Daoy (cell line): ENCODE measurements at regions not wholly inside any gene's neighbourhood (a gene's known extent, or its start where the extent isn't known, plus 50 kb on each side); places are given as distances from the start of the nearest gene placed in this dataset.
"Not testable (repeated sequence)": the region's sequence is repeated elsewhere in the genome, so short reads cannot be mapped to it uniquely, and the experiment has no call there.

Source experiments
- DNase-seq: peaks from one replicate; pipeline ENCODE4 v3.0.0-alpha.2; 2015; ENCODE audit warnings: low read depth

DNA sequence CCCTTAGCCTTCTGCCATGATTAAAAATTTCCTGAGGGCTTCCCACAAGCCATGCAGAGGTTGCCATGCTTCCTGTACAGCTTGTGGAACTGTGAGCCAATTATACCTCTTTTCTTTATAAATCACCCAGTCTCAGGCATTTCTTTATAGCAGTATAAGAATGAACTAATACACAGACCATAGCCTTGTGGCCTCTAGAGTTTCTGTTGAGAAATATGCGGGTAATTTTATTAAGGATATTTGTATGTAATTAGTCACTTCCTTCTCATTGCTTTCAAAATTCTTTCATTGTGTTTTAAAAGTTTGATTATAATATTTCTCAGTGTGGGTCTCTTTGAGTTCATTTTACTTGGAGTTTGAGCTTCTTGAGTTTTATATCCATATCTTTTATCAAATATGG, 484.9 kb downstream of the COL12A1 start:
- DNase-seq = no peak

DNA sequence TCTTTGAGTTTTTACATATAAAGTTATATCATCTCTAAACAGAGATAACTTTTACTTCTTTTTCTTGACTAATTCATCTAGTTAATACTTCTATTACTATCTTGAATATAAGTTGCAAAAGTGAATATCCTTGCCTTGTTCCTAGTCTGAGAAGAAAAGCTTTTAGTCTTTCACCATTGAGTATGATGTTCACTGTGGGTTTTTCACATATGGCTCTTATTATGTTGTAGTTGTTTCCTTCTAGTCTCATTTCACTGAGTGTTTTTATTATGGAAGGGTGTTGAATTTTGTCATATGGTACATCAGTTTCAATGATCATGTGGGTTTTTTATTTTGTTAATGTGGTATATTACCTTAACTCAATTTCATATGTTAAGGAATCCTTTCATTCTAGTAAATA, 488.3 kb downstream of the COL12A1 start:
- DNase-seq = no peak

DNA sequence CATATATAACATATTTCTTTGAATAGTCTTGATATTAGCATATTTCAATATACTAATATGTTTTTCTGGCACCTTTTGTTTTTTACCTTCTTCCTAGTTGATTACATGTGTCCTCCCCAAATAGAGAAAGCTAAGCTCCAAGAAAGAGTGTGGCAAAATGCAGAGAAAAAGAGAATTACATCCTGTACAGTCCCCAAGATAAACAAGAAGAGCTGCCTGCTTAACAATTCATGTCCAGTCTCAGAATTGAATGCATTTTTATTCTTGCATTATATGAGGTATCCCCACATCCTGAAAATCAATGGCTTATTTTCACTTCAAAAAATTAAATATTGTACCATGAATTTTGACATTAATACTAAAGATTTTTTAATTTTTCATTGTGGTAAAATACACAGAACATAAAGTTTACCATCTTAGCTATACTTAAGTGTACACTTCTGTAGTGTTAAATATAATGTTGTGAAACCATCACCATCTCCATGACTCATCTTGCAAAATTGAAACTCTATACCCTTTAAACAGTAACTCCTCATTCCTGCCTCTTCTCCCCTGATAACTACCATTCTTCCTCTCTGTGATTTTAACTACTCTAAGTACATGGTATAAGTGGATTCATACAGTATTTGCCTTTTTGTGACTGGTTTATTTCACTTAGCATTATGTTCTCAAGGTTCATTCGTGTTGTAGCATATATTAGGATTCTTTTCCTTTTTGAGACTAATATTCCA, 490.3 kb downstream of the COL12A1 start:
- DNase-seq = no peak

DNA sequence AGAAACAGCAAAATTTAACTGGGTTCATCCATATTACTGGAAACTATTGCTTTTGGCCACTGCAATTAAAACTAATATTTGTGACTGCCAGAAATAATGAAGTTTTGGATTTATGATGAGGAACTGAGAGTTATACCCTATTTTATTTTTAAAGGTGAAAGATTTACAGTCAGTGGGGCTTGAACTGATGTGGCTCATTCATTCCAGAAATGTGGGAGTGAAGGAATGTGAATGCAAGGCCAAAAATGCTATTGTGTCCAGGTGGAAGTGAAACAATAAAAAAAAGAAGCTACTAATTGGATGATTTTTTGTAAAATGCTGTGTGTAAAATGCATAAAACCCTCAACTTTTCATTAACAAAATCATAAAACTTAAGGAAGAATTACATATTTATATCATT, 491.9 kb downstream of the COL12A1 start:
- no peak for DNase-seq

DNA sequence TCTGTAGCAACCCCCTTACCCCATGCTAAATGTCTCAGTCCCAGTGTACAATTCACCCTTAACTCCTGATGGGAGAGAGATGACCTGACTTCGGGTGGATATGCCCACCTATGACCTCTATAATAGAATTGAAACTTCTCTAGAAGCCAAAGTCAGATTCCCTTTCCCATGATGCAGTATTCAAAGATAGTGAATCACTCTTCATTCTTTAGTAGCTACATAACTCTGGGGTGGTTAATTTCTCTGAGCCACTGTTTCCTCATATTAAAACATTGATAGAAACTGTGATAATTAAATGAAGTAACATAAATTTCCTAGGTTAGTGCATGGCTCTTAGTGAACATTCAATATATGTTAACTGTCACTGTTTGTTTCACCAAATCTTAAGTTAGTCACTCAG, 500.4 kb downstream of the COL12A1 start:
- DNase-seq = no peak

DNA sequence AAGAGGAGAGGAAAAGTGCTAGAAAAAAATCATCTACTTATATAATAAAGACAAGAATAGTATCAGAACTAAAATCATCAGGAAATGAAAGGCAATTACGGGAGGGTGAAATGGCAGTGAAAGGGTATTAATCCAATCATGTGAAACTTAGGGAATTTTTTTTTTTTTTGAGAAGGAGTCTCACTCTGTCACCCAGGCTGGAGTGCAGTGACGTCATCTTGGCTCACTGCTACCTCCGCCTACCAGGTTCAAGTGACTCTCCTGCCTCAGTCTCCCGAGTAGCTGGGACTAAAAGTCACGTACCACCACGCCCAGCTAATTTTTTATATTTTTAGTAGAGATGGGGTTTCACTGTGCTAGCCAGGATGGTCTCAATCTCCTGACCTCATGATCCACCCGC, 501.3 kb downstream of the COL12A1 start:
- not testable (repeated sequence) for DNase-seq

DNA sequence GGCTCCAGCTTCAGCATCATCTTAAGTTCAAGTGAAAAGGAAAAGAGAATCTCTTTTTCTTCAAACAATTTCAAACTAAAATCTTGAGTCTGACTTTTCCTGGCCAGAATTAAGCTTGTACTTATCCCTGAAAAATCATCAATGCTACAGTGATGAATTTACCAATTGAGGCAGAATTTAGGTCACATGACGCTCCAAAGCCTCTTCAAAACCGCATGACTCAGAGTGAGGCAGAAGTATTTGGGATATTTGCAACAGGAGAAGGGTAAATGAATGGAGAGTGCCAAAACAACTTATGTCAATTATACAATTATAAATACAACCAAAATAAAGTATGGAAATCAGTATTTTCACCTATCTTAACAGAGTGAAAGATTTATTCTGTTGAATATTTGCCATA, 515.5 kb downstream of the COL12A1 start:
- DNase-seq = no peak

DNA sequence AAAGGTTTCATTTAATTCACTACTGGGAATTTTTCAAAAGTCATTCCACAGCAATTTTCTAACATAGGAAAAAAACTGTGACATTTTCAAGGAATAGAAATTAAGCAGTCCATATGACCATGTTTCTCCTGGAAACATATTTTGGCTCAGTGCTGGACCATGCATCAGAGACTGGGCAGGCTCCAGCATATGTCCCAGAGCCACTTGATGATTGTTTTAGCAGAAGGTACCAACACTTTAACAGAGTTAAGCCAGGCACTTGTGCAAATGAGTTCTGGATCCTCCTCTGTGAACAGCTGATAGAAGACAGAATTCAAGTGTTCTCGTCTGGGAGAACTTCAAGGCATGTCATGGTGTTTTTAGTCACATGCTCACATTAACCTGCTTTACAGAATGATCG, 516.3 kb downstream of the COL12A1 start:
- no peak for DNase-seq

DNA sequence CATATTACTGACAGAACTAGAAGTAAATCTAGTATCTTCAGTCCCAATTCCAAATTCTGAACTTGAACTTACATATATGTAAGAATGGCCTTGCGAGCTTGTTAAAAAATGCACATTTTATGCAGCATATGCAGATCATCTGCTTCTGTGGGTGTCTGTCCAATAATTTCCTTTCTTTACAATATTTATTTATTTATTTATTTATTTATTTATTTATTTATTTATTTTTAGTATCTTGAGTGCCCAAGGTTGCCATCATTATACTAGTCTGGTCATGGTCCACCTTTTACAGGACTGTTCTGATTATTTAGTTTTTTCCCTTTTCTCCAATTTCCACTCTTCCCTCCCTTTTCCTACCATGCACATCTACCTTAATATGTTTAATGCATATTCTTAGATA, 528.4 kb downstream of the COL12A1 start:
- DNase-seq = no peak

DNA sequence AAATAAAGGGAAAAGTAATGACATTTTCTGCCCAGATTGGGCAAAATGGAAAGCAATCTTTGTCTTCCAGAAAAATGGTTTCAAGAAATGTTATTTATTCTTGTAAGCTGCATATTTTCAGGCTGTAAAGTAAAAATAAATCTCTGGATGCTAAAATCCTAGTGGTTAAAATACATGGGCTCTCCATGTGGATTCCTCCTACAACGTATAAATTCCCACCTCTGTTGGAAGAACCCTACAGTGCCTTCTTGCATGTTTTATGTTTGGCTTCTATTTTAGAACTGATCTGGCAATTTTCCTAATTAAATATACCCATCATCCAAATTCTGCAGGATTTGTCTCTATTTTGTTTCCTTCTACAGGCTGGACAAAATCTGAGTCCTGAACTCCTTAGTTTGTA, 528.9 kb downstream of the COL12A1 start:
- DNase-seq = no peak

DNA sequence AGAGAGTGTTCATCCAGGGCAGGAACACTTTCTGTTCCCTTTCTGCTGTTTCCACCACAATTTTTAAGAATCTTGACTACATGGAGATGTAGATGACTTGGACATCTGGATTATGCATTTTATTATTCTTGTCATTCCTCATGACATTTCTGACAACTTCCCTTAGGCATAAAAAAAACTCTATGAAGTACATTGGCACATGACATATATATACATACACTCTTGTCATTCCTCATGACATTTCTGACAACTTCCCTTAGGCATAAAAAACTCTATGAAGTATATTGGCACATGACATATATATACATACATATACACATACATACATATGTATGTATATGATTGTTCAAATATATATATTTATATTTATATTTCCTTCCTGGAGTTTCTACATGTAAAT, 531.5 kb downstream of the COL12A1 start:
- no peak for DNase-seq

DNA sequence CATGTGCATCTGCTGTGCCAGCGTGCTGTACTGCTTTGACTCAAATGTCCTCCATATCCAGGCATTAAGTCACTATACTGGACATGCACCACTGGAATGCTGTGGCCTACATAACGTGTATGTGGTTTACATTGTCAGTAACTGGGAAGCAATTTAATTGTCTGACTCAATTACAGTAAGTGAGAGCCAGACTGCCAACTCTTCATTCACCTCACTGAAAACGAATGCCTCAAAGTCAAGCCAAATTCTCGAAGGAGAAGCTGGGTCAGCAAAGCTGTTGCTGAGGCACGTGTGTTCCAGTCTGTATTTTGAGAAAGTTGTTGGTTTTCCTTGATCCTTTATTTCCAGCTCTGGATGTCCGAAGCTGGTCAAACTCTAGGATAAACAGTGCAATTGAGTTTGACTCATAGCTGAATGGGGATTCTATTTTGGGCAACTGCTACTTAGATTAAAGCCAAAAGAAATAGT, 534.3 kb downstream of the COL12A1 start:
- no peak for DNase-seq

DNA sequence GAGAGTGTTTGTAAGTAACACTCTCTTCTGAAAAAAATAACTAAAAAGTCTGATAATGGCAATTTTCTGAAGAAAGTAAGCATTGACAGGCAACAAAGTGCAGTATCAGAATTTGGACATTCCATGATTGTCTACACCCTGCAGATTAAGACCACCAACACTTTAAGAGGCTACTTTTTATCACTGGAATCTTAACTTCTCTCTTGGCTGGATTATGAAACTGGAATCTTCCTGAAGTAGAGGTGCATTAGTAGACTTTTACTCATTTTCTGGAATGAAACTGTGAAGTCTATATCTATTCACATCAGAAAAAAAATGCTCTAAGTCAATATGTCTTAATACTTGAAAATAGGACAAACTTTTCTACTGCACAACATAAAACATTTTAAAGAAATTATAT, 547.5 kb downstream of the COL12A1 start:
- no peak for DNase-seq

DNA sequence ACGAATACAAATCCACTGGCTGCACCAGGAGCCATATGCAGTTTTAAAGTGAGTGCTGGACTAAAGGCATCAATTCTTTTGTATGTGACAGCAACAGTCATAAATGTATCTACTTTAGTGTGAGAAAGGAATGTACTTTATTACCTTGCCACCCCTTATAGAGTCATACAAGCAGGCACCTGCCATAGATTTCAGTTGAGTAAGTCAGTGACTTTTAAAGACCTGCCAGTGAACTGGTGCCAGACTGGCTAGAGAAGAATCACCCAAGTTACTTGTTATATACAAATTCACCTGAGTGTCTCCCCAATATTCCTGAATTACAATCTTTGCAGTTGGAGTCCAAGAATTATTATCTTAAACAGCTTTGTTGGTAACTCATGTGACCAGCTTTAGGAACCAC, 547.9 kb downstream of the COL12A1 start:
- no peak for DNase-seq

DNA sequence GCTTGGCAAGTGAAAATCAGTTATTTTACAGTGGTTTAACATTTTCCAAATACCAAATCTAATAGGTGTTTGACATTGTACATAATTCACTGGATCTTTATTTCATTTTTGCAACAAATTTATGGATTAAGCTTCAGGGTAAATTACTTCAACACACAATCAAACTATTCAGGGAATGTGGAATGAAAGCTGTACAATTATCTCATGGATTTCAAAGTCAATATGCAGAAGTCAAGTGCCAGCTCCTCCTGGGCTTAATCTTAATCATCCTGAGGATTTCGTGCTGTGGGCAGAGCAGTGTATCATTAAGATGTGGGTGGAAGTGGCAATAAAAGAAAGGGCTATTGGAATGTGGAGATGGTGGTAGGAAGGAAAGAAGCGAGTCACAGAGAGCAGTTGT, 548.8 kb downstream of the COL12A1 start:
- DNase-seq = no peak

DNA sequence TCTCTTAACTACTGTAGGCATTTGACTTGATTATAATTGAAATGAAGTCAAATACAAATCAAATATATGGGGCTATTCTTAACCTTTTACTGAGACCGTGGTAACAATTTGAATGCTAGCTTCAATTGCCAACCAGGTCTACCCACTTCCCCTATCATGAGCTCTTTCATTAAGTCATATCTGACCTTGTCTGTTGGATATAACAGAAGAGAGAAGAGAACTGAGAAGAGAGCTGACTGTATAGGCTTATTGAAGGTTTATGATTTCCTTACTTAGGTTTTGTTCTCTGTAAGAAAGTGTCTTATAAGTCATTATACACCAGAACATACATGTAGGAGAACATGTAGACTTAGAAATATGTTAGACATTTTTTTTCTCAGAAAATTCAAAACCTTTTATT, 549.4 kb downstream of the COL12A1 start:
- DNase-seq = no peak

DNA sequence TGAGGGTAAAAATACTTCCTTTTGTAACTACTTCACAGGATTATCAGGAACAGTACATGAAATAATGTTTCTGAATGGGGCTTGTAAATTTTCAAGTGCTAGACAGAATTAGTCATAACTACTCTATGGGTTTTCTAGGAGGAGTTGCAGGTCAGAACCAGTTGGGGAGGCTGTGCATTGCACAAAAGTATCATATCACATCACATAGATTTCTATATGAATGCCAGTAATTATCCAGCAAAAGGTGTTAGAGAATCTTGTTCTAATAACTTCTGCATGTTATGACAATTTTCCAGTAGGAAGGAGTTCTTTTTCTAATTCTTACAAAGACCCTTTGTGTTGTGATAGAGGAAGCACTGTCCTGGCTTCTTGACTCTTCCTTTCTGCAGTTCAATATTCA, 551.6 kb downstream of the COL12A1 start:
- DNase-seq = no peak

DNA sequence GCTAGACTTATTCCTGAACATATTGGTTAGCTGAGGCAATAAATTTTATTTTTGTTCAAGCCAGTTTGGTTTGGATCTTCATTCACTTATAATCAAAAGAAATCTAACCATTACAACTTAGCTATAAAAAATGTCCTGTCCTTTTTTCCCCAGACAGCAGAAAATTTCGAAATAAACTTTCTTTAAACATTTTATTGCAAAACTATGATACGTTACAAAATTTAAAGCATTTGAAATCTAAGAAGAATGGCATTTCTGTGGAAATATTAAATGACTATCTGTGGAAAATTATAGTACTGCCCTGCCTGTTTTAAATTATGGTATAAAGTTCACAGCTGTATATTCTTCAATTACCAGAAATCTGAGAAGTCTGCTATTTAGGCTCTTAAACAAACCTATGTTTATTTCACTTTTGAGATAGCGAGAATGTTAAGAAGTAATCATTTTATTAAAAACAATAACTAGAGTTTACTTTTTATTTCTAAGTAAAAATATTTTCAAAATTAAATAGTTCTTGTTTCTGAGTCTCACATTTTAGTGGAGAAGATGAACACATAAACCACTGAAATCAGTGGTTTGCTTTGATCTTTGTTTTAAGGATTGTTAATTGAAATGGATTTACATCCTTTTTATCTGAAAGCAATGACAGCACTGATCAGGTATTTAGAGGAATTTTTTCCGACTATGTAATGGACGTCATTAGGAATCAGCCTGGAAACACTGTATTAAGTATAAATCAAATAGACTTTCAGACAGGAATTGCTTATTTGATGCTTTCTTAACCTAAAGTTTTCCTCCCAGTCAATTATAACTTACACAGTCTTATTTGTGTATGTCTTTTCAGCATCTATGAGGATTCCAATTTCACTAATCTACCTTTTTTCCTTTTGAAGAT, 553.7 kb downstream of the COL12A1 start:
- no peak for DNase-seq

DNA sequence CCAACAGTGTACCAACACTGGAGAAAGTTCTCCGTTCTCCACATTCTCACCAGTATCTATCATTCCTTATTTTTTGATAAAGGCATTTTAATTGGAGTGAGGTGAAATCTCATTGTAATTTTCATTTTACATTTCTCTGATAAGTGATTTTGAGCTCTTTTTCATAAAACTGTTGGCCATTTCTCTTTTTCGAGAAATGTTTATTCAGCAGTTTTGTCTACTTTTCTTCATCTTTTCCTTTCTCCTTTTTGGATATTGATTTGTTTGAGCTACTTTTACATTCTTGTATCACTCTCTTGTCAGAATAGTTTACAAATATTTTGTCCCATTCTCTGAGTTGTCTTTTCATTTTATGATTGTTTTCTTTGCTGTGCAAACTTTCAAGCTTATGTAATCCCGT, 555.2 kb downstream of the COL12A1 start:
- DNase-seq = no peak

DNA sequence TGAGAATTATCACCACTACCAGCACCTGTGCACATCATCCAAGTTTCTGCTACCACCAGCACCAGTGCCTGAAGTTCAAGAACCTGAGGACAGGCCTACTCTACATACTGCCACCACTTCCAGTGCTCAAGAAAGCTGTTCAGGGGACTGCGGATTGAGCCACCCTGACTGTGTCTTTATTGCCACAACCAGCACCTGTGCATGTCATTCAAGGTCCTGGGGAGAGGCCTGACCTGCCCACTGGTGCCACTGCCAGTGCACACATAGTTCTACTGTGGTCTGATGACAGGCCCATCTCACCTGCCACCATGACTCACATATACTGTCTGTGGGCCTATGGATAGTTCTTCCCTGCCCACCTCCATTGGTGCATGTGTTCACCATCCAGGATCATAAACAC, 559.4 kb downstream of the COL12A1 start:
- no peak for DNase-seq

DNA sequence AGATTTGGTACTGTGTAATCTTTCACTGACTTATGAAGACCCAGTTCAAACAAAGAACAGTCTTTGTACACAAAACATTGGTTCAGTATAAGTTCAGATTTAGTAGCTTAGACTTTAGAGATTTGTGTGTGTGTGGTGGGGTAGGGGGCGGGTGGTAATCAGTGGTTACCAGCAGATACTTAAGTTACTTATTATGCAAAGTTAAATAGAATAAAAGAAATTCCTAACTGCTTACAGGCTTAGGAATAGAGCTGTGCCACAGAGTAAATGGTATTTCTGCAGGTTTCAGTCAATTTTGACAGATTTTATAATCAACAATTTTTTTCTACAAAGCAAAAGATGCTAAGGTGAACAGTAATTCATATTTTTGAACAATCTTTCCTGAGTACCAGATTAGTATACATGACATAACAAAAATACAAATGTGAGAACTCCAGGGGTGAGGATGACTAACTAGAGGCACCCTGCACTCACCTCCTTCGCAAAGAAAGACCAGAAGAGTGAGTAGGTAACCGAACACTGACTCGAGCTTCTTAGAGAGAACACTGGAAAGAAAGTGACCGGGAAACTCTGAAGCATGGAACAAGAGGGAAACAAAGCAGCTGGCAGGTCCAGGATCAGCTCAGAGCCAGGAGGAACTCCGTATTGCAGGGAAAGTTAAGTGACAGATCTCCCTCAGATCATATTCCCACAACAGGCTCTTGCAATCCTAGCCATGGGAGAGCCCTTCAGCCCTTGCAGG, 560.6 kb downstream of the COL12A1 start:
- no peak for DNase-seq

DNA sequence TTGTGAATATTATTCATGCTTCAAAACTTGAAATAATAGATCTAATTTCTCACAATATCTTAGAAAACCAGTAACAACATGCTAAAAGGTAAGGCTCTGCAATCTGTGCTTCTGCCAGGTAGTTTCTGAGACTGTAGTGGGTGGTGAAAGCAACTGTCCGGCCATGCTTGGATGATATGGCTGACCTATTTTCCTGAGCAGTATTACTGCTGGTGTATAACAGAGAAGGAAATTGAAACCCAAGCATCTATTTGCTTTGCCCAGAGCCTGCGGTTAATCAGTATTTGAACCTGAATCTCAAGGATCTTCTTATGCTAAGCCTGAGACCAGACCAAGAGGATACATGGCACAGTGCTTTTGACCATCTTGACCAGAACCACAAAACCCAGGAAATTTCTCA, 563.8 kb downstream of the COL12A1 start:
- DNase-seq = no peak

DNA sequence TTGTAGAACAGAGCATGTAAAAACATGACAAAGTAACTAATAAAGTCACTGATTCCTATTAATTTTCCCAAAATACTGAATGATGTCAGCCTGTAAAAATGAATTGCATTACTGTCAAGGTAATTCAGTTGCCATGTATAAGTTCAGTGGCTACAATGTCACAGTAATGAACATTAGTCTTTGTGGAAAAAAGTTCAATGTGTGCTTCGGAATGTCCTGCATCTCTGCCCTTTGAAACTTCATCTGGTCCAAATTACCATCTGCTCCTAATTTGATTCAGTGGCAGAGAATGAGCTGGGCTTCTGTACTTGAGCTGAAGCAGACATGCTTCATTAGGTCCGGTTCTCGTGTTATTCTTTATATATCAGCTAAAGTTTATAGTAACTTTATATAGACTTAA, 567.4 kb downstream of the COL12A1 start:
- DNase-seq = no peak
